Omental fat pad (tissue), 3 donors: ENCODE measurements at regions not wholly inside any gene's neighbourhood (a gene's known extent, or its start where the extent isn't known, plus 50 kb on each side); places are given as distances from the start of the nearest gene placed in this dataset.

Experiments used
- ATAC-seq: fragments of 150-250 bp; one replicate; pipeline ENCODE4 v1.9.1; 2016; ENCODE audit warnings: mild to moderate bottlenecking, moderate library complexity; ENCODE audit not compliant: low FRiP score
- DNase-seq: peaks from one replicate; pipeline ENCODE4 v3.0.0-alpha.2; 2019; ENCODE audit warnings: low spot score
- CTCF ChIP-seq, 3 donors: fragments of 450-650 bp; IDR thresholded peaks; one replicate each; pipeline ENCODE4 v1.5.1; 2016 to 2017; ENCODE audit warnings: antibody characterized with exemption in 3 of 3, mild to moderate bottlenecking in 3 of 3, moderate library complexity in 2 of 3

GRCh38 chr13:73198991-73199411, 140.2 kb downstream of the KLF5 start:
- DNase-seq (no peak), ATAC-seq (no peak)
- no peak for TF ChIP-seq CTCF (IDR thresholded peaks at IDR 0.05)

- no peak for ATAC-seq
- no peak for TF ChIP-seq CTCF (IDR thresholded peaks at IDR 0.05)
- DNase-seq: no peak
Measured at GRCh38 chr13:73195091-73195490, 136.3 kb downstream of the KLF5 start.

- DNase-seq (no peak), ATAC-seq (no peak)
- no peak for TF ChIP-seq CTCF (IDR thresholded peaks at IDR 0.05)
Measured at GRCh38 chr13:73194310-73194709, 135.5 kb downstream of the KLF5 start.

GRCh38 chr13:73193554-73193953, 134.7 kb downstream of the KLF5 start:
- no peak for ATAC-seq
- TF ChIP-seq CTCF (IDR thresholded peaks at IDR 0.05): no peak
- no peak for DNase-seq

GRCh38 chr13:73190477-73190876, 131.7 kb downstream of the KLF5 start:
- TF ChIP-seq CTCF (IDR thresholded peaks at IDR 0.05): no peak
- ATAC-seq: no peak
- DNase-seq: no peak

GRCh38 chr13:73189776-73190175, 131.0 kb downstream of the KLF5 start:
- DNase-seq (no peak), ATAC-seq (no peak)
- TF ChIP-seq CTCF (IDR thresholded peaks at IDR 0.05): no peak

GRCh38 chr13:73189362-73189761, 130.6 kb downstream of the KLF5 start:
- ATAC-seq: peak; percentile 44
- TF ChIP-seq CTCF (IDR thresholded peaks at IDR 0.05): no peak
- no peak for DNase-seq
